ENCODE measurements at regions not wholly inside any gene's neighbourhood (a gene's known extent, or its start where the extent isn't known, plus 50 kb on each side); places are given as distances from the start of the nearest gene placed in this dataset.
"Not testable (repeated sequence)": the region's sequence is repeated elsewhere in the genome, so short reads cannot be mapped to it uniquely, and the experiment has no call there.

GRCh38 chr1:69090752-69091151 lies 477.0 kb upstream of the LRRC7 start:
- H3K79me2 ChIP-seq (replicated peaks; ENCODE audit: insufficient read depth, low read length), result no peaks in the 10 kb centered on the region
- no peak overlapping the region for H2AFZ ChIP-seq (ENCODE audit: low read depth, low read length)
- no peak overlapping the region for H3K27ac ChIP-seq (ENCODE audit: low read length)
- no peaks in the 10 kb centered on the region for H3F3A ChIP-seq (ENCODE audit: insufficient read depth, low read length, poor library complexity, severe bottlenecking)
- no peaks in the 10 kb centered on the region for H3K9me3 ChIP-seq (ENCODE audit: low read length)
- no peak for TF ChIP-seq EP300 (conservative IDR thresholded peaks at IDR 0.05; ENCODE audit: poor library complexity, severe bottlenecking)
- no peak for TF ChIP-seq SMC3 (conservative IDR thresholded peaks at IDR 0.05; ENCODE audit: poor library complexity)
- TF ChIP-seq, protein P1, sequence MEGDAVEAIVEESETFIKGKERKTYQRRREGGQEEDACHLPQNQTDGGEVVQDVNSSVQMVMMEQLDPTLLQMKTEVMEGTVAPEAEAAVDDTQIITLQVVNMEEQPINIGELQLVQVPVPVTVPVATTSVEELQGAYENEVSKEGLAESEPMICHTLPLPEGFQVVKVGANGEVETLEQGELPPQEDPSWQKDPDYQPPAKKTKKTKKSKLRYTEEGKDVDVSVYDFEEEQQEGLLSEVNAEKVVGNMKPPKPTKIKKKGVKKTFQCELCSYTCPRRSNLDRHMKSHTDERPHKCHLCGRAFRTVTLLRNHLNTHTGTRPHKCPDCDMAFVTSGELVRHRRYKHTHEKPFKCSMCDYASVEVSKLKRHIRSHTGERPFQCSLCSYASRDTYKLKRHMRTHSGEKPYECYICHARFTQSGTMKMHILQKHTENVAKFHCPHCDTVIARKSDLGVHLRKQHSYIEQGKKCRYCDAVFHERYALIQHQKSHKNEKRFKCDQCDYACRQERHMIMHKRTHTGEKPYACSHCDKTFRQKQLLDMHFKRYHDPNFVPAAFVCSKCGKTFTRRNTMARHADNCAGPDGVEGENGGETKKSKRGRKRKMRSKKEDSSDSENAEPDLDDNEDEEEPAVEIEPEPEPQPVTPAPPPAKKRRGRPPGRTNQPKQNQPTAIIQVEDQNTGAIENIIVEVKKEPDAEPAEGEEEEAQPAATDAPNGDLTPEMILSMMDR (IDR thresholded peaks at IDR 0.05; ENCODE audit: poor library complexity, severe bottlenecking), result no peak
- TF ChIP-seq RAD21 (conservative IDR thresholded peaks at IDR 0.05), result no peak
- TF ChIP-seq TAF1 (IDR thresholded peaks at IDR 0.05; ENCODE audit: low read depth), result no peak
- no peak for TF ChIP-seq POLR2AphosphoS5 (IDR thresholded peaks at IDR 0.05)
- TF ChIP-seq REST (IDR thresholded peaks at IDR 0.05; ENCODE audit: borderline replicate concordance), result no peak
- no peak for TF ChIP-seq EZH2 (IDR thresholded peaks at IDR 0.05; ENCODE audit: borderline replicate concordance, insufficient read depth, low read length, poor library complexity, severe bottlenecking)
- H4K20me1 ChIP-seq (ENCODE audit: insufficient read depth), result no peaks in the 10 kb centered on the region
- H3K36me3 ChIP-seq (ENCODE audit: insufficient read depth, low read length), result no peaks in the 10 kb centered on the region
- no peak overlapping the region for H3K4me2 ChIP-seq (ENCODE audit: low read length)
- H3K9ac ChIP-seq (ENCODE audit: low read length), result no peak overlapping the region
- no peaks in the 10 kb centered on the region for H3K27me3 ChIP-seq (ENCODE audit: insufficient read depth, low read depth, low read length)
- H3K4me3 ChIP-seq (ENCODE audit: low read length), result no peak overlapping the region
- no peaks in the 10 kb centered on the region for H3K9me2 ChIP-seq (ENCODE audit: insufficient read depth, low read length)

DNA sequence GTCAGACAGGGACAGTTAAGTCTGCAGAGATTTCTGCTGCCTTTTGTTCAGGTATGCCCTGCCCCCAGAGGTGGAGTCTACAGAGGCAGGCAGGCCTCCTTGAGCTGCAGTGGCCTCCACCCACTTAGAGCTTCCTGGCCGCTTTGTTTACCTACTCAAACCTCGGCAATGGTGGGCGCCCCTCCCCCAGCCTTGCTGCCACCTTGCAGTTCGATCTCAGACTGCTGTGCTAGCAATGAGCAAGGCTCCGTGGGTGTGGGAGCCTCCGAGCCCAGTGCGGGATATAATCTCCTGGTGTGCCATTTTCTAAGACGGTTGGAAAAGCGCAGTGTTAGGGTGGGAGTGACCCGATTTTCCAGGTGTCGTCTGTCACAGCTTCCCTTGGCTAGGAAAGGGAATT lies 465.7 kb upstream of the LRRC7 start:
- H3K27me3 ChIP-seq (ENCODE audit: insufficient read depth, low read depth, low read length); H4K20me1 ChIP-seq (ENCODE audit: insufficient read depth); H3K79me2 ChIP-seq (replicated peaks; ENCODE audit: insufficient read depth, low read length); H3K9me2 ChIP-seq (ENCODE audit: insufficient read depth, low read length); H3K36me3 ChIP-seq (ENCODE audit: insufficient read depth, low read length); H3K9me3 ChIP-seq (ENCODE audit: low read length); H3K9ac ChIP-seq (ENCODE audit: low read length); H3K27ac ChIP-seq (ENCODE audit: low read length); H3F3A ChIP-seq (ENCODE audit: insufficient read depth, low read length, poor library complexity, severe bottlenecking); H3K4me3 ChIP-seq (ENCODE audit: low read length); H2AFZ ChIP-seq (ENCODE audit: low read depth, low read length); H3K4me2 ChIP-seq (ENCODE audit: low read length): not testable (repeated sequence)

DNA sequence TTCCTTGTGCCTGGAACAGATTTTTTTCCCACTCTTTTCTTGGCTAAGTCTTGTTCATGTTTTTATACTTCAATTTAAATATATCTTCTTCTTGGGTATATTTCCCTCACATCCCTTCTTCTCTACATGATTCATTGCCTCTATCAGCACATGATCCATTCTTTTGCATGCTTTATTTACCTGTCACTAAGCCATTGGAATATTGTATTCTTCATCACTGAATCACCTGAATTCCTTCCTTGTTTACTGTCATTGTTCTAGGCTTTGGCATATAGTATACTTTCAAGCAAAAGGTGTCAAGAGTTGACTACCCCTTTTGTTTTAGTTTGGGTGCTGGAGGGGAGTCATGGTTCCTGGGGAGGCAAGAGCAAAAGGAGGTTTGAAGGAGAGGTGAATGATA lies 464.5 kb upstream of the LRRC7 start:
- Histone ChIP-seq H3K9me3 (ENCODE audit: low read length) (no peaks in the 10 kb centered on the region), H2AFZ (ENCODE audit: low read depth, low read length) (no peak overlapping the region), H3F3A (ENCODE audit: insufficient read depth, low read length, poor library complexity, severe bottlenecking) (no peaks in the 10 kb centered on the region), H3K36me3 (ENCODE audit: insufficient read depth, low read length) (no peaks in the 10 kb centered on the region), H3K9ac (ENCODE audit: low read length) (no peak overlapping the region), H4K20me1 (ENCODE audit: insufficient read depth) (no peaks in the 10 kb centered on the region), H3K9me2 (ENCODE audit: insufficient read depth, low read length) (no peaks in the 10 kb centered on the region), H3K79me2 (replicated peaks; ENCODE audit: insufficient read depth, low read length) (no peaks in the 10 kb centered on the region), H3K27ac (ENCODE audit: low read length) (no peak overlapping the region), H3K27me3 (ENCODE audit: insufficient read depth, low read depth, low read length) (no peaks in the 10 kb centered on the region), H3K4me3 (ENCODE audit: low read length) (no peak overlapping the region), H3K4me2 (ENCODE audit: low read length) (no peak overlapping the region)
- TF ChIP-seq, protein P1 (IDR thresholded peaks at IDR 0.05; ENCODE audit: poor library complexity, severe bottlenecking), result no peak
- TF ChIP-seq EP300 (conservative IDR thresholded peaks at IDR 0.05; ENCODE audit: poor library complexity, severe bottlenecking), result no peak
- TF ChIP-seq REST (IDR thresholded peaks at IDR 0.05; ENCODE audit: borderline replicate concordance), result no peak
- no peak for TF ChIP-seq SMC3 (conservative IDR thresholded peaks at IDR 0.05; ENCODE audit: poor library complexity)
- no peak for TF ChIP-seq TAF1 (IDR thresholded peaks at IDR 0.05; ENCODE audit: low read depth)
- TF ChIP-seq MXI1 (conservative IDR thresholded peaks at IDR 0.05; ENCODE audit: poor library complexity, severe bottlenecking), result no peak
- no peak for TF ChIP-seq POLR2AphosphoS5 (IDR thresholded peaks at IDR 0.05)
- TF ChIP-seq RAD21 (conservative IDR thresholded peaks at IDR 0.05), result no peak
- no peak for TF ChIP-seq EZH2 (IDR thresholded peaks at IDR 0.05; ENCODE audit: borderline replicate concordance, insufficient read depth, low read length, poor library complexity, severe bottlenecking)
